Activated CD4-positive, alpha-beta T cell treated with anti-CD3 and anti-CD28 coated beads, Interleukin-2, amount 10 ng/mL, durations not matched to agents 24 days and 14 days (primary cell): ENCODE measurements at regions not wholly inside any gene's neighbourhood (a gene's known extent, or its start where the extent isn't known, plus 50 kb on each side); places are given as distances from the start of the nearest gene placed in this dataset.
"Not testable (repeated sequence)": the region's sequence is repeated elsewhere in the genome, so short reads cannot be mapped to it uniquely, and the experiment has no call there.

Experiments
- DNase-seq: peaks from one replicate; pipeline ENCODE4 v3.0.0; 2022
- H3K27ac Mint-ChIP-seq: one replicate; pipeline ENCODE4 v1.8.0; 2022; ENCODE audit warnings: mild to moderate bottlenecking, mixed read lengths
- H3K27me3 Mint-ChIP-seq: one replicate; pipeline ENCODE4 v1.8.0; 2022; ENCODE audit warnings: mixed read lengths
- H3K36me3 Mint-ChIP-seq: one replicate; pipeline ENCODE4 v1.8.0; 2022; ENCODE audit warnings: low read depth, mild to moderate bottlenecking, mixed read lengths
- H3K4me1 Mint-ChIP-seq: one replicate; pipeline ENCODE4 v1.8.0; 2021; ENCODE audit warnings: mixed read lengths
- H3K4me3 Mint-ChIP-seq: one replicate; pipeline ENCODE4 v1.8.0; 2022; ENCODE audit warnings: mild to moderate bottlenecking, moderate library complexity, mixed read lengths
- H3K9me3 Mint-ChIP-seq: one replicate; pipeline ENCODE4 v1.8.0; 2021; ENCODE audit warnings: mixed read lengths
- intact Hi-C: fragments of 100-400 bp; cut with micrococcal nuclease; formaldehyde crosslinking; loops from one replicate; pipeline ENCODE4 v1.15.1; 2023

- H3K4me3 Mint-ChIP-seq, result no peak overlapping the region
- H3K27me3 Mint-ChIP-seq, result no peaks in the 10 kb centered on the region
- H3K9me3 Mint-ChIP-seq, result peaks cover 5% of the 10 kb centered on the region
- H3K27ac Mint-ChIP-seq, result no peak overlapping the region
- intact Hi-C loops, result no loop called here
- no peaks in the 10 kb centered on the region for H3K4me1 Mint-ChIP-seq
- H3K36me3 Mint-ChIP-seq, result no peaks in the 10 kb centered on the region
- DNase-seq, result no peak
Observed at GRCh38 chr7:48992816-48993215, 68.5 kb downstream of the CDC14C start.

- H3K4me3 Mint-ChIP-seq, result no peak overlapping the region
- DNase-seq, result peak; percentile 68
- H3K27me3 Mint-ChIP-seq, result no peaks in the 10 kb centered on the region
- H3K9me3 Mint-ChIP-seq, result peaks cover 1% of the 10 kb centered on the region
- no peaks in the 10 kb centered on the region for H3K4me1 Mint-ChIP-seq
- no peak overlapping the region for H3K27ac Mint-ChIP-seq
- no peaks in the 10 kb centered on the region for H3K36me3 Mint-ChIP-seq
- intact Hi-C loops, result no loop called here
Observed at GRCh38 chr7:49001610-49002033, 77.3 kb downstream of the CDC14C start.

DNA sequence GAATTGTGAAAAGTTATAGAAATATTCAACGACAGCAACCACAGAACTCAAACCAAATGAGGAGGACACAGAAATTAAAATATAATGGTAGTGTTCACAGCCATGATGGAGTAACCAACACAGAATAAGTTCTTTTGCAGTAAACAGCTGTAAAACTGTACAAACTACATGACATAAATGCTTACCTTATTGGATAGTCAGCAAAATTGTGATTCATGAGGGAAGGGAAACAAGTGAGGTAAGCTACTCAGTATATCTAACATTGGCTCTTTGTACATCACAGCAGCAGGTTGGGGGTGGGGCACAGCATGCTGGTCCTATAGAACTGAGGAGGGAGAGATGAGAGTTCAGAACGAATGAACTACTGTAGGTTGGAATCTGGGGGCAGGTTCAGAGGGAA lies 86.4 kb downstream of the CDC14C start:
- intact Hi-C loops, result no loop called here
- DNase-seq, result no peak
- Mint-ChIP-seq H3K36me3 (no peaks in the 10 kb centered on the region), H3K9me3 (peaks cover 6% of the 10 kb centered on the region), H3K4me3 (no peak overlapping the region), H3K27ac (no peak overlapping the region), H3K4me1 (no peaks in the 10 kb centered on the region), H3K27me3 (no peaks in the 10 kb centered on the region)

- H3K36me3 Mint-ChIP-seq, result no peaks in the 10 kb centered on the region
- H3K4me3 Mint-ChIP-seq, result no peak overlapping the region
Observed at GRCh38 chr7:49014870-49015269, 90.5 kb downstream of the CDC14C start.

DNA sequence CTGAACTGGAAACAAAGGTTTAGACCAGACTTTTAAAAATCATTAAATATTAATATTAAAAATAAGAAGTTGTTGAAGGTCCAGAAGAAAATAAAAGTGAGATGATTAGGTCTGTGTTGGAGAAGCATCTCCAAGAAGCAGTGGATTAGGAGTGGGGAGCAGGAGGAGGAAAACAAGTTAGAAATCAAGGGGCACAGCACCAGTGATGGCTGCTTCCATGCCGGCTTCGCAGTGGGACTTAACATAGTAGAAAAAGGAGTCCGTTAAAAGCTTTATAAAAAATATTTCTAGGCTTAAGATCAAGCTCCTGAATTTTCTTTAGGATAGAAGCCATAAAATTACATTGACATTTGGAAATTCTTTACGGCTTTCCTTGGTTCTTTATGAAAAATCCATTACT lies 95.8 kb downstream of the CDC14C start:
- intact Hi-C loops, result no loop called here
- Mint-ChIP-seq H3K4me1 (no peaks in the 10 kb centered on the region), H3K27me3 (no peaks in the 10 kb centered on the region), H3K27ac (no peak overlapping the region), H3K36me3 (no peaks in the 10 kb centered on the region), H3K4me3 (no peak overlapping the region), H3K9me3 (no peaks in the 10 kb centered on the region)
- no peak for DNase-seq

More at GRCh38 chr7:49014870-49015269, 90.5 kb downstream of the CDC14C start:
- intact Hi-C loops, result no loop called here
- Mint-ChIP-seq H3K27me3 (no peaks in the 10 kb centered on the region), H3K4me1 (no peaks in the 10 kb centered on the region), H3K9me3 (no peaks in the 10 kb centered on the region), H3K27ac (no peak overlapping the region)
- no peak for DNase-seq

DNA sequence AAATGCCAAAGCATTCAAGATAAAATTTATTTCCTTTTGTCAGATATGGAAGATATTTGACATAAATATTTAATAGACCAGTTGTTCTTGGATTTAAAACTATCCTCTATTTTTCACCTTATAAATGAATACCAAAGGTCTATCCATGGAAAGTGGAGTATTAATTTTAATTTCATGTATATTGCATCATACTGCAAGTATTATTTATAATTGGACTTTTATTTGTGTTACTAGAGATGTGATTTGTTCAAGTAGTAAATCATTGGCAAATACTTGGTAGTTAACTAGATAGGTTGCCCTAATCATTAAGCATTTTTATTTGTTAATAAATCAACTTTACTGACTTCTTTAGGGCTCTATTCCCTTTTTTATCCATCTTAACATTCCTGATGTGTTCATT lies 98.1 kb downstream of the CDC14C start:
- Mint-ChIP-seq H3K27me3 (no peaks in the 10 kb centered on the region), H3K4me1 (no peaks in the 10 kb centered on the region), H3K36me3 (no peaks in the 10 kb centered on the region), H3K9me3 (no peaks in the 10 kb centered on the region), H3K27ac (no peak overlapping the region), H3K4me3 (no peak overlapping the region)
- no peak for DNase-seq
- intact Hi-C loops, result no loop called here

DNA sequence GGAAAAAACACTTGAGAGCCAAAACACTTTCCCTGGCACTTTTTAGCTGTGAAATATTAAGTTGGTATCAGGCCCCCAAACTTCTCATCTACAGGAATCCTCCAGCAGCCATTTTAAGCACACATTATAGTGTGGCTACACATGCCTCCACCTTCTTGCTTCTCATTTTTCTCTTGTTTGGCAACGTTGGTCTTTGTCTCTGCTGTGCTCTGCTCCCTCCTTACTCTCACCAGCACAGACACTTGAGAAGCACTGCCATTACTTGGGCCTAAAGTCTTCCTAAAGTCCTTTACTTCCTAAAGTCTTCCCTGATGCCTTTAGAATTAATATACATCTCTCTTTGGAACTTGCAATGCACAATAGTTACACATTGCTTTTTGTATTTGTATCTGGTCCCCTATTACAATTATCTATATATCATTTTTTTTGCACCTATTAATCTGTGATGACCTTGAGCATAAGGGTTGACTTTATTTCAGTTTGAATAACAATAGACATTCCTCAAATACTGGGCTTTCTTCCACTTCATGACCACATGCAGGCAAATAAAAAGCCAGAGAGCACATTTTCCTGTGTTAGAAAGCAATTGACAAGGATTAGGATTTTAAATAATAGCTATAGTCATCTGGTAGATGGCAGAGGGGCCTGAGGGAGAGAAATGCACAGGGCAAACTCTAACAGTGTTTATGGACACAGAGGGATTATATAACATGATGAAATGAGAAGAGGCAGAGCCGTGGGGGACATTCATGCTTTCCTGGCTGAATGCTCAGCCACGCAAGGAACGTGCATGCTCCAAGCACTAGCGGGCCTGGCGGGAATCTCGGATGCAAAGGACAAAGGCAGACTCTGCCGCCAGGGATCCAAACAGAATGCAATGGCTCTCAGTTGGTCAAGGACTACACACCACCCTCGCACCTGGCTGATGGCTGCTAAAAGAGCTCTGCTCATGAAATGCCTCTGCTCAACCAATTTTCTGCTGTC lies 99.3 kb downstream of the CDC14C start:
- intact Hi-C loops, result no loop called here
- DNase-seq, result no peak
- Mint-ChIP-seq H3K36me3 (no peaks in the 10 kb centered on the region), H3K4me1 (no peaks in the 10 kb centered on the region), H3K9me3 (no peaks in the 10 kb centered on the region), H3K27me3 (no peaks in the 10 kb centered on the region), H3K27ac (no peak overlapping the region), H3K4me3 (no peak overlapping the region)

GRCh38 chr7:49030221-49030620 lies 105.9 kb downstream of the CDC14C start:
- intact Hi-C loops, result no loop called here
- Mint-ChIP-seq H3K27ac (no peak overlapping the region), H3K4me1 (no peaks in the 10 kb centered on the region), H3K36me3 (no peaks in the 10 kb centered on the region), H3K4me3 (no peak overlapping the region), H3K9me3 (no peaks in the 10 kb centered on the region), H3K27me3 (no peaks in the 10 kb centered on the region)
- no peak for DNase-seq

DNA sequence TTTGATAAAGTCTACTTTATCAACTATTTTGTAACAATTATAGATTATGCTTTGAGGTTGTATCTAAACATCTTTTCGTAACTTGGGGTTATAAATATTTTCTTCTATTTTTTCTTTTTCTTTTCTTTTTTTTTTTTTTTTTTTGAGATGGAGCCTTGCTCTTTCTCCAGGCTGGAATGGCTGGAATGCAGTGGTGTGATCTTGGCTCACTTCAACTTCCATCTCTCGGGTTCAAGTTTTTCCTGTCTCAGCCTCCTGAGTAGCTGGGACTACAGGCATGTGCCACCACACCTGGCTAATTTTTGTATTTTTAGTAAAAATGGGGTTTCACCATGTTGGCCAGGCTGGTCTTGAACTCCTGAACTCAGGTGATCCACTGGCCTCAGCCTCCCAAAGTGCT lies 108.8 kb downstream of the CDC14C start:
- H3K27ac Mint-ChIP-seq, intact Hi-C loops, DNase-seq, H3K36me3 Mint-ChIP-seq, H3K4me1 Mint-ChIP-seq, H3K9me3 Mint-ChIP-seq, H3K27me3 Mint-ChIP-seq, H3K4me3 Mint-ChIP-seq: not testable (repeated sequence)

GRCh38 chr7:49037346-49038210 lies 113.2 kb downstream of the CDC14C start:
- H3K4me3 Mint-ChIP-seq, result no peak overlapping the region
- DNase-seq, result no peak
- intact Hi-C loops, result no loop called here
- H3K27ac Mint-ChIP-seq, result no peak overlapping the region
- H3K4me1 Mint-ChIP-seq, result no peaks in the 10 kb centered on the region
- no peaks in the 10 kb centered on the region for H3K27me3 Mint-ChIP-seq
- H3K36me3 Mint-ChIP-seq, result no peaks in the 10 kb centered on the region
- H3K9me3 Mint-ChIP-seq, result no peaks in the 10 kb centered on the region

GRCh38 chr7:49038821-49039358 lies 114.5 kb downstream of the CDC14C start:
- Mint-ChIP-seq H3K36me3 (no peaks in the 10 kb centered on the region), H3K27me3 (no peaks in the 10 kb centered on the region), H3K9me3 (no peaks in the 10 kb centered on the region), H3K4me3 (no peak overlapping the region), H3K27ac (no peak overlapping the region), H3K4me1 (no peaks in the 10 kb centered on the region)
- intact Hi-C loops, result no loop called here
- no peak for DNase-seq

GRCh38 chr7:49060743-49061142 lies 136.4 kb downstream of the CDC14C start:
- intact Hi-C loops, result no loop called here
- Mint-ChIP-seq H3K27ac (no peak overlapping the region), H3K9me3 (no peaks in the 10 kb centered on the region), H3K36me3 (no peaks in the 10 kb centered on the region), H3K4me3 (no peak overlapping the region), H3K27me3 (no peaks in the 10 kb centered on the region), H3K4me1 (no peaks in the 10 kb centered on the region)
- DNase-seq, result no peak

GRCh38 chr7:49074538-49074937 lies 150.2 kb downstream of the CDC14C start:
- Mint-ChIP-seq H3K4me3 (no peak overlapping the region), H3K4me1 (no peaks in the 10 kb centered on the region), H3K36me3 (no peaks in the 10 kb centered on the region), H3K27me3 (no peaks in the 10 kb centered on the region), H3K9me3 (peaks cover 4% of the 10 kb centered on the region), H3K27ac (no peak overlapping the region)
- intact Hi-C loops, result no loop called here
- no peak for DNase-seq

DNA sequence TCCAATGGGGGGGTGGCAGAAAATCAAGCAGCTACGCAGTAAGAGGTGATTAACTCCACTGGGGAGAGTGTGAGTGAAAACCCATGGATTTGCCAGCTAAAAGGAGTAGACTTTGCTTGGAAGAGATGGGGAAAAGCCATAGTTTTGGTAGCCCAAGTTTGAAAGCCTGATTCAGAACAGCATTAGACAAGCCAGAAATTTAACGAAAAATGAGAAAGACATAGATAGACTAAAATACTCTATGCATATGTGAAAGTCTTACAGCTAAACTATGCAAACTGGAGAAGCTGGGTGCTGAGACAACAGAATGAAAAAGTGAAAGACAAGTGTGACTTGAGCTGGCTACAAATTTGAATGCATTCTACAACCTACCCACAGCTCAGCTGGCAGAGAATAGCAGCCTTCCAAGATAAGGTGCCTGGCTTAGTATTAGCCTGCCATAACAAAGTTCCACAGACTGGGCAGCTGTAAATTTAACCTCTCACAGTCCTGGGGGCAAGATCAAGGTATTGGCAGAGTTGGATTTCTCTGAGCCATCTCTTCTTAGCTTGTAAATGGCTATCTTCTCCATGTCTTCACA lies 156.6 kb downstream of the CDC14C start:
- no peaks in the 10 kb centered on the region for H3K36me3 Mint-ChIP-seq

More for the DNA sequence above, 156.6 kb downstream of the CDC14C start:
- DNase-seq, result no peak
- Mint-ChIP-seq H3K27ac (no peak overlapping the region), H3K27me3 (no peaks in the 10 kb centered on the region), H3K9me3 (peaks cover 4% of the 10 kb centered on the region), H3K4me3 (no peak overlapping the region), H3K4me1 (no peaks in the 10 kb centered on the region)
- intact Hi-C loops, result no loop called here
